Activated naive CD4-positive, alpha-beta T cell treated with anti-CD3 and anti-CD28 coated beads, Interleukin-2, amount 50 U/mL, for 72 hours (primary cell): ENCODE measurements at regions not wholly inside any gene's neighbourhood (a gene's known extent, or its start where the extent isn't known, plus 50 kb on each side); places are given as distances from the start of the nearest gene placed in this dataset.
"Not testable (repeated sequence)": the region's sequence is repeated elsewhere in the genome, so short reads cannot be mapped to it uniquely, and the experiment has no call there.

Source experiments
- ATAC-seq, 2 donors: fragments of 150-1000 bp; cut with Tn5 transposase; 2 replicates each; pipeline ENCODE4 v1.10.0; 2021; ENCODE audit warnings: mild to moderate bottlenecking in 2 of 2, moderate library complexity in 2 of 2
- DNase-seq, 2 donors: peaks; one replicate each; pipeline ENCODE4 v3.0.0; 2021 to 2022; ENCODE audit warnings: low spot score in 2 of 2
- H3K27ac Mint-ChIP-seq, 2 donors: one replicate each; pipeline ENCODE4 v1.8.0; 2022; ENCODE audit warnings: mild to moderate bottlenecking in 2 of 2, mixed read lengths in 2 of 2
- H3K36me3 Mint-ChIP-seq, 2 donors: one replicate each; pipeline ENCODE4 v1.8.0; 2022; ENCODE audit warnings: mixed read lengths in 2 of 2
- H3K9me3 Mint-ChIP-seq, 2 donors: one replicate each; pipeline ENCODE4 v1.8.0; 2022; ENCODE audit warnings: mixed read lengths in 2 of 2

DNA sequence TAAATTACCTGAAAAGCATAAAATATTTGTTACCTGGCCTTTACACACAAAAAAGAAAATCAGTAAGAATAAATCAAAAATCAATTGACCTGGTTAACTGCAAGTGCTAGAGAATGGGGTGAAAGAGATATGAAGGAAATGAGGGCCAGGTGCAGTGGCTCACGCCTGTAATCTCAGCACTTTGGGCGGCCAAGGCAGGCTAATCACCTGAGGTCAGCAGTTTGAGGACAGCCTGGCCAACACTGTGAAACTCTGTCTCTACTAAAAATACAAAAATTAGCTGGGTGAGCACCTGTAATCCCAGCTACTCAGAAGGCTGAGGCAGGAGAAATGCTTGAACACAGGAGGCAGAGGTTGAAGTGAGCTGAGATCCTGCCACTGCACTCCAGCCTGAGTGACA, 1908.7 kb downstream of the PCDH9 start:
- not testable (repeated sequence) for H3K27ac Mint-ChIP-seq, H3K9me3 Mint-ChIP-seq, DNase-seq, H3K36me3 Mint-ChIP-seq, ATAC-seq

DNA sequence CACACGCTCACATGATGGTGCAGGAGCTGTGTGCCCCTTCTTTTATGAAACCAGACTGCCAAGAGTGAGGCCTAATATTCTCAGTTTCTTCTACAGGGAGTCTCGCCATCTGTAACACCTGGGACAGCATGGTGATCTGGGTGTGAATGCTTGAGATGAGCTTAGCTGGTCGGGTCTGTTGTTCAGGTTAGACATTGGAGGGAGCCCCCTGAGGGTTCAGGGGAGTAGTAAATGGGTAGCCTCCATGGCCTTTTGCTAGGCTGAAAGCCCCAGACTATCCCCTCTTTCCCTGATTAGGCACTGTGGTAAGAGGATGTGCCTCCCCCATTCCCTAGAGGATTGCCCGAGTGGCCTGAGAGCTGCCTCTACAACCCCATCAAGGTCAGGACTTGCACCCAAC, 1916.1 kb downstream of the PCDH9 start:
- DNase-seq, result no peak
- no peak for ATAC-seq
- Mint-ChIP-seq H3K9me3 (peaks cover 17 to 18% of the 10 kb centered on the region in 2 donors), H3K36me3 (peaks cover 0 to 13% of the 10 kb centered on the region in 2 donors), H3K27ac (no peak overlapping the region)

DNA sequence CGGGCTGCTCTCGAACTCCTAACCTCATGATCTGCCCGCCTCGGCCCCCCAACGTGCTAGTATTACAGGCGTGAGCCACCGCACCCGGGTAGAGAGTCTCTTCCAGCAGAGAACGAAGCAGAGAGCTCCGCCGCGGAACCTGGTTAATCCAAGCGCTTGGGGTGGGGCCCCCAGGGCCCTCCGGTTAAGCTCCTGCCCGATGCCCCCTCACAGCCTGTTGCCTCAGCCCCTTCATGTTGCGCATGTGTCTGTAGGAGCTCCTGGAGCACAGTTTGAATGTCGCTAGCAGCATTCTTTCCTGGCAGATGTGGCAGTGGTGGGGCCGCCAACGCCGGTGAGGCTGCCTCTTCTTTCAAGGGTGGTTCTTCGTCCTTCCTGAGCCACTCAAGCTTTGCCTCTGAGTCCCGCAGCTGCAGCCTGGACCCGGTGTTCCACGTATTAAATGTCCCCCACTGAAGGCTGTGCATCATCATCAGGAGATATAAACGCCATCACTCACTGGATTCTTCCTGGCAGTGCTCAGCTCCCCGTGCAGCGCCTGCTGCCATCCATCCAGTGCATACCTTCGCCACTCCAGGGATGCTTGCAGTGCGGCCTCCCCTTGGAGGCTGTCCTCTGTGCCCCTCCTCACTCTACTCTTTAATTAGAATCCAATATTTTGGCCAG, 1919.3 kb downstream of the PCDH9 start:
- DNase-seq (no peak), ATAC-seq (no peak)
- peaks cover 13 to 20% of the 10 kb centered on the region in 2 donors for H3K9me3 Mint-ChIP-seq
- peaks cover 0 to 13% of the 10 kb centered on the region in 2 donors for H3K36me3 Mint-ChIP-seq
- H3K27ac Mint-ChIP-seq, result no peak overlapping the region

DNA sequence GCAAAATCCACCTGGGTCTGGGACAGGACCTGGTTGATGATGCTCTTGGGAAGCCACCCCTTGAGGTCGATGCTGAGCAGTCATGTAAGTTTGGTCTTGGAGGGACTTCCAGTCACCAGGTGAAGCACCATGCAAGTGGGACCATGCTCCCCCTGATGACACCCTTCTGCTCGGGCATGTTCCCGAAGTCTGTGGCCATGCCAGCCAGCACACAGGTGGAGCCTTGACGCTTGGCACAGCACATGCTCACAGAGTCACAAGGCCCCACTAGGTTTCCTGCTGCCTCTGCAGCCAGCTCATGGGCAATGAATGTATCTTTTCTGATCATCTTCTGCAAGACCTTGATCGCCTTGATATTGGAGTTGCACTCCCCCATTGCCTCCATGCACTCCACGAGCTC, 1920.2 kb downstream of the PCDH9 start:
- ATAC-seq (no peak), DNase-seq (no peak)
- no peak overlapping the region for H3K27ac Mint-ChIP-seq
- peaks cover 13 to 18% of the 10 kb centered on the region in 2 donors for H3K9me3 Mint-ChIP-seq
- peaks cover 0 to 13% of the 10 kb centered on the region in 2 donors for H3K36me3 Mint-ChIP-seq

DNA sequence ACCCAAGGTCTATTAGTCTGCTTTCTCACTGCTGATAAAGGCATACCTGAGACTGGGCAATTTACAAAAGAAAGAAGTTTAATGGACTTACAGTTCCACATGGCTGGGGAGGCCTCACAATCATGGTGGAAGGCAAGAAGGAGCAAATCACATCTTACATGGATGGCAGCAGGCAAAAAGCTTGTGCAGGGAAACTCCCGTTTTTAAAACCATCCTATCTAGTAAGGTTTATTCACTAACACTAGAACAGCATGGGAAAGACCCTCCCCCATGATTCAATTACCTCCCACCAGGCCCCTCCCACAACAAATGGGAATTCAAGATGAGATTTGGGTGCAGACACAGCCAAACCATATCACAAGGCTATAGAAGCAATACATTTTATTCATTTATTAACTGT, 1921.4 kb downstream of the PCDH9 start:
- H3K27ac Mint-ChIP-seq, H3K36me3 Mint-ChIP-seq, DNase-seq, ATAC-seq: not testable (repeated sequence)
- H3K9me3 Mint-ChIP-seq, result peaks cover 6 to 12% of the 10 kb centered on the region in 2 donors

DNA sequence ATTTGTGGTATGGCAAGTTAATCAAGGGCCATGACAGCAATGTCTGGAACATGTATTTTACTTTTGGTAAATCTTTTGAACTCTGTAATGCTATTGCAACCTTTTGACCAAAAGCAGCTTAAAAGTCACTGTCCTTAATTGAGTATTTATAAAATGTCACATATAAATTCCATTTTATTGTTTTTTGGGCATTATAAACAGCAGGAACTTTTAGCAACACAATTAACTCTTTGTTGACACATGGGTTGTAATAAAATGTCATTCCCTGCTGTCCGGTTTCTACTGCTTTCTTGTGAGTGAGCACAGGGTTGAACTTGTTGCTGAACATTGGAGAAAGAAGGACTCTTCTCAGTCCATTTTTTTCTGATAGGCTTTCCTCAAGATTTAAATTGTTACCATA, 1923.1 kb downstream of the PCDH9 start:
- ATAC-seq, result no peak
- Mint-ChIP-seq H3K9me3 (peaks cover 6 to 12% of the 10 kb centered on the region in 2 donors), H3K27ac (no peak overlapping the region), H3K36me3 (peaks cover 0 to 8% of the 10 kb centered on the region in 2 donors)
- no peak for DNase-seq

DNA sequence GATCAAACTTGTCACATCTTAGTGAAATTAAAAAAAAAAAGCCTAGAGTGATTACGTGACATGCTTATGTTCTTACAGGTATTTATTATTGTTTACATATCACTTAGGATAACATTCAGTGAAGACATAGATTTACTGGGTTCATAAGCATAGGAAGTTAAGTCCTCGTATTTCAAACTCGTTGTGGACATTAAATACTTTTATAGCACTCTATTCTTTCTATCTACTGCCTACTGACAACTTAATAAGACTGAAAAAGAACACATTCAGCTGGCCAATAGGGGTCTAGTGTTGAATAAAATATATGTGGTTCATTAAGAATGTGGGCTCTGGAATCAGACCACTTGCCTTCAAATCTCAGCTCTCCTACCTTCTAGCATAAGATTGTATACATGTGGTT, 1927.4 kb downstream of the PCDH9 start:
- DNase-seq (no peak), ATAC-seq (no peak)
- no peak overlapping the region for H3K27ac Mint-ChIP-seq
- no peaks in the 10 kb centered on the region for H3K36me3 Mint-ChIP-seq
- peaks cover 5 to 8% of the 10 kb centered on the region in 2 donors for H3K9me3 Mint-ChIP-seq

DNA sequence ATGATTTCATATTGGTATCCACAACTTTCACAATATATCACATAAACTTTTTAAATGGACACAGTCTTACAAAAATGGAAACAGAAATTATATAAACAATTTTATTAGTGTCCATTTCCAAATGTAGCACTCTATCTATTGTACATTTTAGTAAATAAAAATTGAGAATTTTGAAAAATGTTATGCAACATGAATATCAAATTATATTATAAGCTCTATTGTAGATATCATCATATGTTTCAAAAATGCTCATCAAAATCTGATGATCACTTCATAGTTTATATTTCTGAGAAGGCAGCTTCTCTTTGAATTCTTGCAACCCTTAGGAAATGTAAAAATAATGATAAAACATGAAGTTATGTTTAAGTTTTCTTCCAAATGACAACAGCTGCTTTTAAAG, 1928.6 kb downstream of the PCDH9 start:
- ATAC-seq, result no peak
- Mint-ChIP-seq H3K27ac (no peak overlapping the region), H3K36me3 (no peaks in the 10 kb centered on the region), H3K9me3 (peaks cover 5 to 10% of the 10 kb centered on the region in 2 donors)
- DNase-seq, result no peak

DNA sequence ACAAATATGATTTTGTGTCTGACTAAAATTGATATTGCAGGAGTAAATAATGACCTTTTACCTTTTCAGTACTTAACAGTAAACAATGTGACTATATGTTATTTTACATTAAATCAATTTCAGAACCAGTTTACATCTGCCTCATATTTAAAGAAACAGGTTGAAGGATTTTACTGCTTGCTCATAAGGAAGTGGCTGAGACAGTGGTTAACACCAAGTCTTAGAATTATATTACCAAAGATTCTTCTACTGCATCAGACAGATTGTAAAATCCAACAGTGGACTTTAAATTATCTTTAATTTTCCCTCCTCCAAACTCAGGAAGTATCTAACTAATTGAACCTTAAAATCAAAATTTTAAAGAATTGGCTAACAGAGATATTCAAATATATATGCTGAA, 1929.9 kb downstream of the PCDH9 start:
- Mint-ChIP-seq H3K27ac (no peak overlapping the region), H3K9me3 (peaks cover 5 to 10% of the 10 kb centered on the region in 2 donors)
- ATAC-seq, result no peak

DNA sequence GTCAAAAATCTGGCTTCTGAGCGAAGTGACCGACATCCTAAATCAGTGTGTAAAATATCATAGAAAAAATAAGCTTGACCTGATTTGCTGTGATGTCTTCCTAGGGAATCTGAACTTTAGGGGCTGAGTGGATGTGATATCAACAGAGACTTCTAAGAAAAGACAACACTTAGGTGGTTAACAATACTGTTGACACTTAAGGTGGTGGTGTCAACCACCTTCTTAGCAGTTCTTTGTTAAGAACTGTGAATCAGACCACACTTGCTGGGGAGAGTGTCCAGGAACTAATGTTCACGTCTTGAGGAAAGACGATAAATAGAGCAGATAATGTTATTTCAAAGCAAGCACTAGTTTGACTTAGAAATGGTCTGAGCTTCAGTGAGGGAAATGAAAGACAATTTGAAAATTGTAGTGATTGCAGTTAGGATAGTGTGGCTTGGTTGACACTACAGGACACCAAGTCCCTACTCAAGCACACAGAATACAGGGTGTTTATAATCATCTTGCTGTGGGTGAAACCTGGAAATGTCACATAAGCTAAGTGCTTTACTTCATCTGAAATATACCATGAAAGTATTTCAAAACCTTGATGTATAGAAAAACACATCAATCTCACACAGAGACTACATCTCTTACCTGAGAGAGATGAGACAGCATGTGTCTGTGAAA, 1936.5 kb downstream of the PCDH9 start:
- Mint-ChIP-seq H3K27ac (no peak overlapping the region), H3K36me3 (no peaks in the 10 kb centered on the region), H3K9me3 (peaks cover 5 to 17% of the 10 kb centered on the region in 2 donors)
- ATAC-seq, result no peak
- DNase-seq, result no peak

More for the DNA sequence above, 1929.9 kb downstream of the PCDH9 start:
- no peaks in the 10 kb centered on the region for H3K36me3 Mint-ChIP-seq
- DNase-seq, result no peak

DNA sequence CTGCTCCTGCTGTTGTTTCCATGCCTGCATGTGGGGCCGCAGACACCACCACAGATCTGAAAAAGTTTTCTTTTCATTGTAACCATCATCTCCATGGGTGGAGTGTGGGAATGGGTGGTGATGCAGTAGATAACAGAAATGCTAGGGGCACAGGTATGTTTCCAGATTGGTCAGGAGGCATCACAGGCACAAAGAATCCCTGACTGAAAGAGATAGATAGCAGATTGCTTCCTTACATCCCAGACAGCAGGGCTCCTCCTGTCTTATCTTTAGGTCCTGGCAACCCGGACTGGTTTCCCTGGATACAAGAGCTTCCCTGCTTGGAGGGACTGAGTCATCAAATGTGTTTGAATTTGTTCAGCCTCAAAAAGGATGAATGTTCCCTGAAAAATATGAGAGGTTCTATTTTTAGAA, 1937.6 kb downstream of the PCDH9 start:
- Mint-ChIP-seq H3K27ac (no peak overlapping the region), H3K9me3 (peaks cover 0 to 12% of the 10 kb centered on the region in 2 donors), H3K36me3 (no peaks in the 10 kb centered on the region)
- ATAC-seq, result no peak
- DNase-seq, result no peak

DNA sequence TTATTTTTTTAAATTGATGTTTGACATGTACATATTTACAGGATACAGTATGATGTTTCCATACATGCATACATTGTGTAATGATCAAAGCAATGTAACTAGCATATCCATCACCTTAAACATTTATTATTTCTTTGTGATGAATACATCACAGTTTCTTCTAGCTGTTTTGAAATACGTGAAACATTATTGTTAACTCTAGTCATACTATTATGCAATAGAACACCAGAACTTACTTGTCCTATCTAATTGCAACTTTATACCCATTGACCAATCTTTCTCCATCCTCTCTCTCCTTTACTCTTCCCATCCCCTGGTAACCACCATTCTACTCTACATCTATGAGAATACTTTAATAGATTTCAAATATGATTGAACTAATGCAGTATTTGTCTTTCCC, 1942.7 kb downstream of the PCDH9 start:
- Mint-ChIP-seq H3K36me3 (no peaks in the 10 kb centered on the region), H3K27ac (no peak overlapping the region), H3K9me3 (peaks cover 6 to 29% of the 10 kb centered on the region in 2 donors)
- DNase-seq, result no peak
- no peak for ATAC-seq

DNA sequence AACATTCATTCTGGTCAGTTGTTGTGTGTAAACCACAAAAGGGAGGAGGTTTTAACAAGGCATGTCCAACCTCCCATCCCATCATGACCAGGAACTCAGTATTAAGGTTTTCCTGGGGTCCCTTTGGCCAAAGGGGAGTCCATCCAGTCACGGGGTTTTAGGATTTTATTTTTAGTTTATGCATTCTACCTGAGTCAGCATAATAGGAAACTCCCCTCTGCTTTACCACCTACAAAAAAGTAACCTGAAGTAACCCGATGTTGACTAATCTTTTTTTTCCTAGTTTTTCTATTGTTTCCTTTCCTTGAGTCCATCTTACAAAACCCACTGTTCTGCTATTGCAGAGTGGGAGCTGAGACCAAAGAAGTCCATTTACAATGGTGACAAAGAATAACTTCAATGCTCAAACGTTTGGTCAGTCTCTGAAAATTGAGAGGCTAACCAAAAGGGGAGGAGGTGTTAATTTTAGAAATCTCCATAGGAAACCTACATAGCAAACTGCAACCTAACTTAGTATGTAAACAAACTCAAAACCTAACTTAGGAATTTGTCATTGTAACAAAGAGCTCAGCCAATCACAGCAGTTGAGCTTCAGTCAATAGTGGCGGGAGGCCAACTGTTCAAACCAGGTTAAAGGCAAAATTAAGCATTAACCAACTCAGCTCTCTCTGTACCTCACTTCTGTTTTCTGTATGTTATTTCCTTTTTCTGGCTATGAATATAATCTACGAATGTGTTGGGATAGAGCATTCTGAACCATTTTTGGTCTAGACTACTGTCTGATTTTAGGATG, 1954.1 kb downstream of the PCDH9 start:
- no peak for ATAC-seq
- Mint-ChIP-seq H3K27ac (no peak overlapping the region), H3K9me3 (peaks cover 14 to 16% of the 10 kb centered on the region in 2 donors), H3K36me3 (peaks cover 8 to 11% of the 10 kb centered on the region in 2 donors)
- no peak for DNase-seq

DNA sequence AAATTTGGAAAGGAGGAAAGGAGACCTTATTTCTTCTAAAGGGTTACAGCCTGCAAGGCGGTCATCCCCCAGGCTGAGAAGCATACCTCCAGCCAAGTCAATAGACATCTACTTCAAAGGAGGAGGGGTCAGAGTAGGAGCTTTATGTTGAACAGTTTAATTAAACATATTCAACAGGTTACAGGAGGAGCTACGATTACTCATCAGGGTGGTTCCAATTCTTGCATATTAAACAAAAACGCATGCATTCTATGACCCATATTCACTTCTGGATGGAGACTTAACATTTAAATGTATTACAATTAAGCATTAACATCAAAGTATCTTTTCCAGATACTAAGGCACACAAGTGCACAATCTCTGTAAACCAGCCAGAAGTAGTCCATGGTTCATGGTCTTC, 1955.0 kb downstream of the PCDH9 start:
- ATAC-seq (no peak), DNase-seq (no peak)
- Mint-ChIP-seq H3K9me3 (peaks cover 15 to 19% of the 10 kb centered on the region in 2 donors), H3K36me3 (peaks cover 8 to 13% of the 10 kb centered on the region in 2 donors), H3K27ac (no peak overlapping the region)

DNA sequence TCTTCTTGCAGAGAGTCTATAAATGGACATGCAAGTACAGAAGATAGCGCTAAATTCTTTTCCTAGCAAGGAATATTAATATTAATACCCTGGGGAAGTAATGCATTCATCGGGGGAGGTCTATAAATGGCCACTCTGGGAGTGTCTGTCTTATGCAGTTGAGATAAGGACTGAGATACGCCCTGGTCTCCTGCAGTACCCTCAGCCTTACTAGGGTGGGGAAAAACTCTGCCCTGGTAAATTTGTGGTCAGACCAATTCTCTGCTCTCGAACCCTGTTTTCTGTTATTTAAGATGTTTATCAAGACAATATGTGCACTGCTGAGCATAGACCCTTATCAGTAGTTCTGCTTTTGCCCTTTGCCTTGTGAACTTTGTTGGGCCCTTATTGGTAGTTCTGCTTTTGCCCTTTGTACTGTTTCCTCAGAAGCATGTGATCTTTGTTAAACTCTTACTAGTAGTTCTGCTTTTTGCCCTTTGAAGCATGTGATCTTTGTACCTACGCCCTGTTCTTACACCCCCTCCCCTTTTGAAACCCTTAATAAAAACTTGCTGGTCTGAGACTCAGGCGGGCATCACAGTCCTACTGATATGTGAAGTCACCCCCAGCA, 1956.2 kb downstream of the PCDH9 start:
- peaks cover 8 to 13% of the 10 kb centered on the region in 2 donors for H3K36me3 Mint-ChIP-seq
- DNase-seq, ATAC-seq: not testable (repeated sequence)
- peaks cover 15 to 19% of the 10 kb centered on the region in 2 donors for H3K9me3 Mint-ChIP-seq
- peak overlapping the region in 1 of 2 donors; percentile 16 for H3K27ac Mint-ChIP-seq

DNA sequence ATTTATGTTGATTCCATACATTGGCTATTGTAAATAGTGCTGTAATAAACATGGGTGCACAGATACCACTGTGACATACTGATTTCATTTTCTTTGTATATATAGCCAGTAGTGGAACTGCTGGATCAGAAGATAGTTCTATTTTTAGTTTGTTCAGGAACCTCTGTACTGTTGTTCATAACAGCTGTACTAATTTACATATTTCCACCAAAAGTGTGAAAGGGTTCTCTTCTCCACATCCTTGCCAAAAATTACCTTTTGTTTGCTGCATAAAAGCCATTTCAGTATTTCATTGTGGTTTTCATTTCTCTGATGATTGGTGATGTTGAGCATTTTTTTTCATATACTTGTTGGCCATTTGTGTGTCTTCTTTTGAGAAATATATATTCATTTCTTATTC, 1962.1 kb downstream of the PCDH9 start:
- ATAC-seq, result no peak
- H3K27ac Mint-ChIP-seq, result no peak overlapping the region

DNA sequence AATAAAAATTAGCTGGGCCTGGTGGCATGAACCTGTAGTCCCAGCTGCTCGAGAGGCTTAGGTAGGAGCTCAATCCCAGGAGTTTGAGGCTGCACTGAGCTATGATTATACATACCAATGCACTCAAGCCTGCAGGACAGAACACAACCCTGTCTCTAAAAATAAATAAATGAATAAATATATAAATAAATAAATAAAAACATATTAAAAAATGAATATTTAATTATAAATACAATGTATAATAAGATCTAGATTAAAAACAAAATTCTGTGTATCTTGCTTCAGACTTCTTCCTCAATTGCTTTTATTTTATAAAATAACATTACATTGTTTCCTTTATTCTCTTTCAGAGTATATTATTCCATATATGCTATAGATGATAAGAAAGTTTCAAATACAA, 1964.1 kb downstream of the PCDH9 start:
- no peak for DNase-seq
- Mint-ChIP-seq H3K9me3 (peaks cover 8 to 17% of the 10 kb centered on the region in 2 donors), H3K36me3 (peaks cover 0 to 1% of the 10 kb centered on the region in 2 donors), H3K27ac (no peak overlapping the region)
- ATAC-seq, result no peak

More for the DNA sequence above, 1962.1 kb downstream of the PCDH9 start:
- Mint-ChIP-seq H3K9me3 (peaks cover 12 to 16% of the 10 kb centered on the region in 2 donors), H3K36me3 (peaks cover 0 to 5% of the 10 kb centered on the region in 2 donors)
- no peak for DNase-seq
